OCI-LY7 (cell line): ENCODE measurements at regions not wholly inside any gene's neighbourhood (a gene's known extent, or its start where the extent isn't known, plus 50 kb on each side); places are given as distances from the start of the nearest gene placed in this dataset.

Experiments used
- BruUV-seq: library from RNA; stranded (reverse); fragments of 400-500 nt; replicated peaks from 2 replicates; lab custom pipeline; 2021; lab: Mats Ljungman, UMichigan
- CTCF ChIA-PET: fragments of 300-600 bp; sonication (Branson Sonifier 250); formaldehyde crosslinking; loops from one replicate; lab custom pipeline; 2022; ENCODE audit warnings: antibody characterized with exemption; ENCODE audit not compliant: unreplicated experiment; lab: Charles Lee
- POLR2A ChIA-PET: fragments of 300-600 bp; sonication (Branson Sonifier 250); formaldehyde crosslinking; loops from one replicate; lab custom pipeline; 2022; ENCODE audit warnings: antibody characterized with exemption; lab: Charles Lee
- DNase-seq: peaks from one replicate; pipeline ENCODE4 v3.0.0-alpha.2; 2015; ENCODE audit warnings: low spot score
- H2AFZ ChIP-seq: fragments of 200-600 bp; sonication (generic), shearing (Covaris generic); 2 replicates; pipeline ENCODE4 v1.6.1; 2014; ENCODE audit warnings: mild to moderate bottlenecking, antibody characterized with exemption, low read length, moderate library complexity
- H3K27ac ChIP-seq: fragments of 200-600 bp; sonication (generic); 2 replicates; pipeline ENCODE4 v1.5.1; 2014; ENCODE audit warnings: mixed run types, low read depth, mild to moderate bottlenecking, moderate library complexity, low read length, inconsistent platforms; ENCODE audit not compliant: poor library complexity, severe bottlenecking
- H3K36me3 ChIP-seq: fragments of 200-600 bp; sonication (generic); 2 replicates; pipeline ENCODE4 v1.6.1; 2014; ENCODE audit warnings: mild to moderate bottlenecking, antibody characterized with exemption, low read length, moderate library complexity, mixed read lengths; ENCODE audit not compliant: insufficient read depth
- H3K4me1 ChIP-seq: fragments of 200-600 bp; sonication (generic); 2 replicates; pipeline ENCODE4 v1.5.1; 2014; ENCODE audit warnings: mild to moderate bottlenecking, low read length; ENCODE audit not compliant: insufficient read depth, poor library complexity, severe bottlenecking
- H3K4me2 ChIP-seq: fragments of 200-600 bp; sonication (generic); 2 replicates; pipeline ENCODE4 v1.6.1; 2014; ENCODE audit warnings: mild to moderate bottlenecking, low read length
- H3K4me3 ChIP-seq: fragments of 200-600 bp; sonication (generic); 2 replicates; pipeline ENCODE4 v1.5.1; 2014; ENCODE audit warnings: mild to moderate bottlenecking, low read depth, low read length; ENCODE audit not compliant: poor library complexity, severe bottlenecking
- H3K79me2 ChIP-seq: fragments of 200-600 bp; sonication (generic); 2 replicates; pipeline ENCODE4 v1.6.1; 2016; ENCODE audit warnings: low read depth, mild to moderate bottlenecking, low read length, moderate library complexity, mixed read lengths; ENCODE audit not compliant: insufficient read depth
- H3K9me2 ChIP-seq: fragments of 200-600 bp; sonication (generic); 2 replicates; pipeline ENCODE4 v1.6.1; 2016; ENCODE audit warnings: mild to moderate bottlenecking, low read length, mixed read lengths; ENCODE audit not compliant: insufficient read depth
- H3K9me3 ChIP-seq: fragments of 200-600 bp; sonication (generic); 2 replicates; pipeline ENCODE4 v1.6.1; 2014; ENCODE audit warnings: mild to moderate bottlenecking, mixed run types, low read length, mixed read lengths
- H4K20me1 ChIP-seq: fragments of 200-600 bp; sonication (generic); 2 replicates; pipeline ENCODE4 v1.6.1; 2014; ENCODE audit warnings: mild to moderate bottlenecking, antibody characterized with exemption, low read length, moderate library complexity, mixed read lengths; ENCODE audit not compliant: insufficient read depth
- CTCF ChIP-seq: fragments of 200-600 bp; sonication (generic); conservative IDR thresholded peaks from 2 replicates; pipeline ENCODE4 v1.5.1; 2014; ENCODE audit warnings: mild to moderate bottlenecking, antibody characterized with exemption, low read length, moderate library complexity, mixed read lengths
- EZH2phosphoT487 ChIP-seq: fragments of 200-600 bp; sonication (generic); IDR thresholded peaks from 2 replicates; pipeline ENCODE4 v1.6.1; 2018; ENCODE audit warnings: low read depth, borderline replicate concordance, mild to moderate bottlenecking, mixed run types, antibody characterized with exemption, low read length, moderate library complexity, mixed read lengths
- intact Hi-C: fragments of 100-400 bp; cut with micrococcal nuclease; formaldehyde crosslinking; loops from one replicate; pipeline ENCODE4 v1.10.0; 2022; ENCODE audit not compliant: unreplicated experiment

- TF ChIP-seq EZH2phosphoT487 (no peak), CTCF (no peak)
- no peak overlapping the region for H3K4me3 ChIP-seq
- no peak for DNase-seq
- no peaks in the 10 kb centered on the region for H3K36me3 ChIP-seq
- H3K9me2 ChIP-seq, result no peaks in the 10 kb centered on the region
- POLR2A ChIA-PET, result interaction anchor here (0.6 kb wide), 1 partner anchor 56 kb away, joined by 3 read pairs; no protein-coding TSS in a partner anchor
- peaks cover 3% of the 10 kb centered on the region for H3K4me1 ChIP-seq
- no peak overlapping the region for H3K4me2 ChIP-seq
- no peak overlapping the region for H2AFZ ChIP-seq
- H3K9me3 ChIP-seq, result no peaks in the 10 kb centered on the region
- H4K20me1 ChIP-seq, result no peaks in the 10 kb centered on the region
- no peak overlapping the region for H3K27ac ChIP-seq
- BruUV-seq, result no TSS peak
- H3K79me2 ChIP-seq, result no peaks in the 10 kb centered on the region
- intact Hi-C loops, result no loop called here
- CTCF ChIA-PET, result interaction anchor here (0.6 kb wide), 1 partner anchor 52 kb away, joined by 3 read pairs; no protein-coding TSS in a partner anchor
Observed at GRCh38 chr11:123356539-123356938, 73.5 kb upstream of the GRAMD1B start.

GRCh38 chr11:123354371-123354975 is 75.6 kb upstream of the GRAMD1B start:
- H3K9me3 ChIP-seq, result no peaks in the 10 kb centered on the region
- no peaks in the 10 kb centered on the region for H3K36me3 ChIP-seq
- ChIA-PET POLR2A (interaction anchor here (0.7 to 1.9 kb wide), 5 partner anchors 15 to 310 kb away, joined by 3 to 5 read pairs (median 3); no protein-coding TSS in a partner anchor), CTCF (no interaction called here)
- no peaks in the 10 kb centered on the region for H3K4me1 ChIP-seq
- BruUV-seq, result no TSS peak
- H3K4me3 ChIP-seq, result no peak overlapping the region
- no peak overlapping the region for H2AFZ ChIP-seq
- no peaks in the 10 kb centered on the region for H3K79me2 ChIP-seq
- TF ChIP-seq EZH2phosphoT487 (no peak), CTCF (no peak)
- no peaks in the 10 kb centered on the region for H3K9me2 ChIP-seq
- H3K27ac ChIP-seq, result no peak overlapping the region
- no peaks in the 10 kb centered on the region for H4K20me1 ChIP-seq
- intact Hi-C loops, result no loop called here
- no peak for DNase-seq
- no peak overlapping the region for H3K4me2 ChIP-seq

GRCh38 chr11:123351375-123351774 is 78.7 kb upstream of the GRAMD1B start:
- DNase-seq, result no peak
- Histone ChIP-seq H3K9me2 (no peaks in the 10 kb centered on the region), H4K20me1 (no peaks in the 10 kb centered on the region), H3K79me2 (no peaks in the 10 kb centered on the region), H2AFZ (0 out of 2 replicates have a peak overlapping the region, but pooled peaks have one; percentile 26), H3K4me3 (no peak overlapping the region), H3K9me3 (peaks cover 9% of the 10 kb centered on the region; the same call in 1 of the 2 replicates), H3K36me3 (no peaks in the 10 kb centered on the region), H3K4me2 (no peak overlapping the region), H3K27ac (no peak overlapping the region), H3K4me1 (no peaks in the 10 kb centered on the region)
- intact Hi-C loops, result no loop called here
- POLR2A ChIA-PET, result interaction anchor here (1.0 kb wide), 1 partner anchor 13 kb away, joined by 4 read pairs; no protein-coding TSS in a partner anchor
- BruUV-seq, result no TSS peak
- CTCF ChIA-PET, result no interaction called here
- TF ChIP-seq EZH2phosphoT487, result no peak
